ENCODE measurements at regions not wholly inside any gene's neighbourhood (a gene's known extent, or its start where the extent isn't known, plus 50 kb on each side); places are given as distances from the start of the nearest gene placed in this dataset.

DNA sequence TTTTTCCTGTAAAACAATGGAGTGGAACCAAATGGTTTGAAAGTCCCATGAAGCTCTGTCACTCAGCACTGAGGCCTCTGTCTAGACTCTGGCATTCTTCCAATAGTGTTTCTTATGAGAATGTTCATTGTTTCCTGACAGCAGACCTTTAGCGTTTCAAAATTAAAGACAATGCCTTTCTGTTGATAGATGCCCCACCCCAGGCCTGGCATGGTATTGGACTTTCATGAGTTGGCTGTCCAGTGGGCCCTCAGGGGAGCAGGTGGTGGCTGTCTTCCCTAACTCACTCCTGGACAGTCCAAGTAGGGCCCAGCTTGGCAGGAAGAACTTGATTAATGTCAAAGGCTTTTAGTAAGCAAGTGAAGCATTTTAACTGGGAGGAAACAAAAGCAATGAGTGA is 186.5 kb upstream of the CCL2 start:
- no peak for TF ChIP-seq CTCF (IDR thresholded peaks at IDR 0.05)
- TF ChIP-seq EZH2 (IDR thresholded peaks at IDR 0.05; ENCODE audit: borderline replicate concordance, insufficient read depth, low read depth, low read length, poor library complexity, severe bottlenecking), result no peak
